ENCODE measurements at regions not wholly inside any gene's neighbourhood (a gene's known extent, or its start where the extent isn't known, plus 50 kb on each side); places are given as distances from the start of the nearest gene placed in this dataset.

DNA sequence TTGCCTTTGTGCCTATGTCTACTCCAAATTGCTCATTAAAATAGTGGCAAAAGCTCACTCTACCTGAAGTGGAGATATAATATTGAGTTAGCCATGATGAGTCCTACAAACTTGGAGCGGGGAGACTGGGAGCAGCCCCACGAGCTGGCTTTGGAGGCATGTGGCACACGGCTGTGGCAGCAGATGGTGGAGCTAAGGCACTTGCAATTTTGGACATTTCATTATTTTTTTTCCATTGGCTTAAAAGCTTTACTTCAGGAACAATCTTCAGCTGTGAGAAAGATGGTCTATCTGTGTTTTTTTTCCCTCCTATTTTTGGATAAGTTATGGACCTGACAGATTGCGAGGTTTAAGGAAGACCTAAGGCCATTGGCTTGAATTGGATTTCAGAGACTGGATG is 578.3 kb downstream of the CMPK2 start:
- DNase-seq (ENCODE audit: low spot score) = no peak

GRCh38 chr2:6288791-6289190 is 576.9 kb downstream of the CMPK2 start:
- no peak for DNase-seq (ENCODE audit: low spot score)

GRCh38 chr2:6290217-6291015 is 575.3 kb downstream of the CMPK2 start:
- DNase-seq (ENCODE audit: low spot score) = no peak

DNA sequence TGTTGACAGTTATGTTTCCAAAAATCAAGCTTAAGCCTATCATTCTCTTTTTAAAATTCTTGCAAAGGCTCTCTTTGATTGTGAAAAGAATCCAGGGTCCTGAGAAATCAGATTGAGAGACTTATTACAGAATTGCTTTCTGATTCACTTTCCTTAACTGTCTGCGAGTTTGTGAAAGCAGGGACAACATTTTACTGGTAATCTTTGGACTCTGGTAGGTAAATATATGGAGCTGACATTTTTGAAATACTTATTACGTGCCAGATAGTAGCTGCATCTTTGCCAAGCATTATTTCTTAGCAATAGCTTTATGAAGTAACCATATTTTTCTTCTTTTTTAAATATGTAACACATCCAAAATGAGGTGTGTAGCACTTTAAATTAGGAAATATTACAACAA is 570.9 kb downstream of the CMPK2 start:
- no peak for DNase-seq (ENCODE audit: low spot score)

GRCh38 chr2:6297238-6297637 is 568.5 kb downstream of the CMPK2 start:
- no peak for DNase-seq (ENCODE audit: low spot score)

- DNase-seq (ENCODE audit: low spot score) = no peak
Observed at GRCh38 chr2:6301426-6301825, 564.3 kb downstream of the CMPK2 start.

- DNase-seq (ENCODE audit: low spot score) = no peak
Observed at GRCh38 chr2:6308986-6309385, 556.7 kb downstream of the CMPK2 start.

DNA sequence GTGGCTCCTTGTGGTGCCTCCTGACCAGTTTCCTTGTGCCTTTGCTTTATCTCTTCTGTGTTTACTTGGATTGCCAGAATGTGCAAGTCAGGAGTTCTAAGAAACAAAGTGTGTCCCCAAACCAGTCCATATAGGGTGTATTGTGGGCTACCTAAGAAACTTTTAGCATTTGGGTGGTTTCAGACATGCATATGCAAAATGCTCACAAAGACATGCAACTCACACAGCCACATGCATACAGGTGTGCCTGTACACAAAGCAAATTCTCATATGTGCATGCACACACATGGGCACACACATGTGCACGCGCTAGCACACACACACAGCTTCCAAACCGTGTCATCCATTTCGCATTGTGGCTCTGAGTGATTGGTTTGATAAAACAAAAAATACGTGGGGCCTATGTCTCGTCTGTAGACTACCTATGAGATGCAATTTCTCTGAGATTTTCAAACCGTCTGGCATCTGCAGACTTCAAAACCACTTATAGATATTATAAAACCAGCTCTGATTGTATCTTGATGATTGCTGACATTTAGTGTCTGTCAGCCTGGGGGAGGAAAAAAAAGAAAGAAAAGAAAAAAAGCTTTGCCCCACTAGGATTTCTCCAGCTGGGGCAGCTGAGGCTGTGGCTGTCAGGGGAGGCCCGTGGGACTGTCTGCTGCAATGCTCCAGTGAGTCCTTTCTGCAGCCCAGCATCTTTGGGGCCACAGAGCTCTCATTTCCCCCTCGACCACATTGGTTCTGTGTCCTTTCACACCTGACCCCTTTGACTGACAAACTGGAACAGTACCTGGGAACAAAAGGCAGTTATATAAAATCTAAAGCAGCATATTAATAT is 556.1 kb downstream of the CMPK2 start:
- DNase-seq (ENCODE audit: low spot score) = no peak

DNA sequence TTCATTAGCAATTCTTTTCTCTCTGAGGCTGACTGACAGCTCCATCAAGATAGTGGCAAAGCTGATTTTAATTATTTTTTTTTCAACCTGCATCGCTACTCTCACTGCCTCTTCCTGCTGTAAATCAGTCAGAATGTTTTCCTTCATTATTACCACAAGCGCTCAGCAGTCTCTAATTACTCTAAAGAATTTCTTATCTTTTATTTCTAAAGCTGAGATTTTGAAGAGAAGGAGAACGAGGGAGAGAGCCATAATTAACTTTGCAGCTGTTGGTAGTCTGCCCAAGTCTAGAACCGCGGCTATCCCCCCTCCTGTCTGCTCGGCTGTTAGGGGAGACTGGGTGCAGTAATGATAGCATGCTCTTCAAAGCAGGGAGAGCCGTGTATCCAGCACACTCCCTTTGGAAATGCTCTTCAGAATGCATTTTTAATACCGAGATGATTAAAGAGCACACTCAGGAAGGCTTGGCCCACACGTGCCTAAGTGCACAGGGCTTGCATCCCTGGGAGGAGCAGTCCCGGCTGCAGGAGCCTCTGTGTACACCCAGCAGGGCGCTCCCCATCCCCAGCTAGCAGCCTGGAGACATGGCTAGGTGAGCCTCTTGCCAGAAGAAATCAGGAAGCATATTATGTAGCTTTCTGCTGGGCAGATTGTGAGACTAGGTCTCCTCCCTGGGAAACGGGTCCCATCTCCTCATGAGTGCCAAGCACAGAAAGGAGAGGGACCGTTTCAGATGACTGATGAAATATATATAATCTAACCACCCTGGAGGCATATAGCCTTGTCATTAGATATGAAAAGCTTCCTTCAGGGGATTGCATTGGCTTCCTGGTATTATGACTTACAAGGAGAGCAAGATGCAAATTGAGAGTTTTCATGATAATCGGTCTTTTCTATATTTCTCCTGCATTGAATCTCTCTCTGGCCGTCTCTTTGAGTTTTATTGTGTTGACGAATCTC is 555.2 kb downstream of the CMPK2 start:
- no peak for DNase-seq (ENCODE audit: low spot score)

DNA sequence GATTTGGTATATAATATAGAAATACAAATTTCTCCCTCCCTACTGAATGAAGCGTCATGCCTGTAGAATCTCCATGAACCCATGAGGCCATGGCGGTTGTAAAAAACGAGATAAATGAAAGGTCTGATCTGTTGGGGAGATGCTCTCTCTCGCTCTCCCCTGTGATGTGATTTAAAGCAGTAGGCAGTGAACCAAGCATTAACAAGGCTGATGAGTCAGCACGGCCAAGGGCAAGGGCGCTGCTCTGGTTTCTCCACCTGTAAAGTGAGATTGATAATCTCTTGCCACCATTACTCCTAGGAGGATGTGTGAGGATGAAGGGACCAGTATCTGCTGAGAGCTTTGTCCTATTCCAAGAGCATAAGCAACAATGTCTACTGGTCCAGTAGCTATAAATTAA is 553.3 kb downstream of the CMPK2 start:
- DNase-seq (ENCODE audit: low spot score) = no peak

DNA sequence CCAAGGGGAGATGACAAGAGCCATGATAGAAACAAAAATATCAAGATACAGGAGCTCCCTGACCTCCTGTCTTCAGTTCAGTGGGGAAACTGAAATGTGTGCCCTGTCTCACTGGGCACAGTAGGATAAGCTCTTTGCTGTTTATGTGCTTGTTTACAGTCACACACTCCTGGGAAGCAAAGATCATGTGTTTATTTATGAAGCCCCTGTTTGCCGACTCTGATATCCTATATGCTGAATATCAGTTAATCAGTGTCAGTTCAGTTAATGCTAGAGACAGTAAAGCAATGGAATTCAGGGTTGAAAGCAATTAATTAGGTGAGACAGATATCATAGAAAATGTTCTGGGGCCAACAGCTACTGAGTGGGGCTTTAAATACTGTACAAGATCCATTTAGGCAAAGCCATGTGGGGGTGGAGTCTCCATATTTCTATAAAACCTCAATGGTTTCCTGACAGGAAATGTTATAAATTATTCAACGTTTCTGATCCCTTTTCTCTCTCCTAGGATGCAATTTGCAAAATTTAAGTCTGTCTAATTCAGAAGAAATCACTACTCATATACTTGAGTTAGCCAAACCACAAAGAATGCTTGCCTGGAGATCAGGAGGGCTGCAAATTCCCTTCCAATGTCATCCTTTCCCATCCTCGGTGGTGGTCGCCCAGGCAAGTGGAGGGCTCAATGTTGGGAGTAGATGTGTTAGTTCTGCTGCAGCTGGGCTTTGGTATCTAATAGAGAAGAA is 551.3 kb downstream of the CMPK2 start:
- no peak for DNase-seq (ENCODE audit: low spot score)

GRCh38 chr2:6325616-6326015 is 540.1 kb downstream of the CMPK2 start:
- no peak for DNase-seq (ENCODE audit: low spot score)

- no peak for DNase-seq (ENCODE audit: low spot score)
Observed at GRCh38 chr2:6326958-6327357, 538.7 kb downstream of the CMPK2 start.

GRCh38 chr2:6336752-6337471 is 528.8 kb downstream of the CMPK2 start:
- no peak for DNase-seq (ENCODE audit: low spot score)

- no peak for DNase-seq (ENCODE audit: low spot score)
Observed at GRCh38 chr2:6337472-6337820, 528.3 kb downstream of the CMPK2 start.

DNA sequence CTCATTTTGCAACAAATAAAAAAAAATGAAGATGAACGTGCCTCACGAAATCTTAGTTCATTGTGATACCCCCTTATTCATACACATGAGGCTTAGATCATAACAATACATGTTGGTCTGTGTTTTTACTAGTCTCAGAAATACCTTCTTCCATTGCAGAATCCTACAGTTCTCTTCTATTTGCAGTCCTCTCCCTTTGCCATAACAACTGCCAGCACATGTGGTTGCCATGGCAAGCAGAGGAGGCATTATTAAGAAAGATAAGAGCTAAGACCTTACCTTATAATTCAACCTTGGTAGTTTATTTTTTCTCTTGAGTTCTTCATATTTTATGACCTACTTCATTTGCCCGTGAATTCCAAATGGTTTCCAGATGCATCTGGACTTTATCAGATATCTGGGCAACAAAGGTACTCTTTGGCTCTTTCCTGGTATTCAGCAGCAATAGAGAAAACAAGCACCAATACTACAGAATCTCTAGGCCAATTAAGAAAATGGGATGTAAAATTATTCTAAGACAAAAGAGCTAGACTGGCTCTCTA is 524.0 kb downstream of the CMPK2 start:
- DNase-seq (ENCODE audit: low spot score) = no peak

GRCh38 chr2:6342273-6342920 is 523.3 kb downstream of the CMPK2 start:
- DNase-seq (ENCODE audit: low spot score) = no peak

DNA sequence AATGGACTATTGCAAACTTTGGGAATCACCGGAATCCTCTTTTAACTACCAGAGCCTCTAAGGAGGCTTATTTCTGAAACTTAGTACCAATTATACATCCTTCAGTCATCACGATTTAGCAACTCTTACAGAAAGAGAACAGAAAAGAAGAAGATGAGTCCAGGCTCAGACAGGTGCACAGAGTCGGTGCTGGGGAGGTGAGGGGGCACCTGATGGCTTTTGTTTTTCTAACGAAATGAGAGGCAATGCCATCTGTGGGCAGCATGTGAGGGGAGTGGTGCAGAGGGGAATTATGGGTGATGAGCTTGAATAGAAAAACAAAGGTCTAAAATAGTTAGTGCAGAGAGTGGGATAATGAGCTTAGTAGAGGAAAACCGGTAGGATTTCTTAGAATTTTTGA is 522.6 kb downstream of the CMPK2 start:
- no peak for DNase-seq (ENCODE audit: low spot score)

DNA sequence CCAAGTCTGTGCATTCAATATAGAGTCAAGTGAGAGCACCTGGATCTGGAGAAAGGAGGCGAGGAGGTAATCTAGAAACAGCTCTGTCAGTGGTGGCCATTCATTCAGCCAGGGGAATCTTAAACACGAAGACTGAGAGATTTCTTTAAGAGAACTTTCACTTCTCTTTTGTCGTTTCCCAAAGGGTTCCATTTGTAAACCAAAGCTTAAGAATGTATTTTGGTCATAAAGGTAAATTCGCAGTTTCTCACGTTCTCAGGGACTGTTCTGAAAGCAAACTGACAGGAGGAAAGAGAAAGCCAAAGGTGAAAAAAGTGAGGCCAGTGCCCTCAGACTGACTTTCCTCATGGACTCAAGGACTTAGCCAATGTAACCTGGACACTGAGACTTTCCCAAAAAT is 513.5 kb downstream of the CMPK2 start:
- DNase-seq (ENCODE audit: low spot score) = no peak

- DNase-seq (ENCODE audit: low spot score) = no peak
Observed at GRCh38 chr2:6352906-6353515, 512.7 kb downstream of the CMPK2 start.

Measured in hematopoietic multipotent progenitor cell treated with erythropoietin and hydrocortisone succinate and interleukin-3 and kit ligand, for 17 days (in vitro differentiated cells).